G401.6 (cell line): ENCODE measurements at regions not wholly inside any gene's neighbourhood (a gene's known extent, or its start where the extent isn't known, plus 50 kb on each side); places are given as distances from the start of the nearest gene placed in this dataset.
"Not testable (repeated sequence)": the region's sequence is repeated elsewhere in the genome, so short reads cannot be mapped to it uniquely, and the experiment has no call there.

Experiments
- FAIRE-seq: peaks from 2 replicates; lab custom pipeline; 2012; peaks lifted over from hg19 to GRCh38; lab: Jason Lieb, UNC

GRCh38 chr13:111064661-111065060 lies 50.4 kb upstream of the ARHGEF7 start:
- FAIRE-seq = no peak

- no peak for FAIRE-seq
These were observed 52.1 kb upstream of the ARHGEF7 start for GRCh38 chr13:111062966-111063365.

GRCh38 chr13:111062305-111062704 lies 52.8 kb upstream of the ARHGEF7 start:
- no peak for FAIRE-seq

GRCh38 chr13:111061358-111062045 lies 53.6 kb upstream of the ARHGEF7 start:
- no peak for FAIRE-seq

GRCh38 chr13:111060237-111060919 lies 54.7 kb upstream of the ARHGEF7 start:
- FAIRE-seq = no peak

- no peak for FAIRE-seq
These were observed 56.2 kb upstream of the ARHGEF7 start for GRCh38 chr13:111058796-111059506.

GRCh38 chr13:111058339-111058738 lies 56.8 kb upstream of the ARHGEF7 start:
- FAIRE-seq = not testable (repeated sequence)

GRCh38 chr13:111051726-111052232 lies 63.3 kb upstream of the ARHGEF7 start:
- FAIRE-seq = not testable (repeated sequence)

GRCh38 chr13:111051041-111051725 lies 63.9 kb upstream of the ARHGEF7 start:
- no peak for FAIRE-seq

- FAIRE-seq = no peak
These were observed 64.6 kb upstream of the ARHGEF7 start for GRCh38 chr13:111050539-111050879.

- peak; percentile 71 for FAIRE-seq
These were observed 65.1 kb upstream of the ARHGEF7 start for GRCh38 chr13:111049791-111050538.

GRCh38 chr13:111048387-111048786 lies 66.7 kb upstream of the ARHGEF7 start:
- no peak for FAIRE-seq

GRCh38 chr13:111047326-111047725 lies 67.8 kb upstream of the ARHGEF7 start:
- no peak for FAIRE-seq

- FAIRE-seq = no peak
These were observed 68.4 kb upstream of the ARHGEF7 start for GRCh38 chr13:111046590-111047141.

GRCh38 chr13:111045170-111045569 lies 69.9 kb upstream of the ARHGEF7 start:
- FAIRE-seq = no peak

GRCh38 chr13:111044087-111044830 lies 70.9 kb upstream of the ARHGEF7 start:
- no peak for FAIRE-seq

GRCh38 chr13:111043575-111043982 lies 71.5 kb upstream of the ARHGEF7 start:
- no peak for FAIRE-seq

GRCh38 chr13:111042661-111043226 lies 72.4 kb upstream of the ARHGEF7 start:
- no peak for FAIRE-seq

GRCh38 chr13:111040830-111041229 lies 74.3 kb upstream of the ARHGEF7 start:
- FAIRE-seq = no peak

- FAIRE-seq = no peak
These were observed 75.4 kb upstream of the ARHGEF7 start for GRCh38 chr13:111039735-111040134.
